ENCODE measurements at regions not wholly inside any gene's neighbourhood (a gene's known extent, or its start where the extent isn't known, plus 50 kb on each side); places are given as distances from the start of the nearest gene placed in this dataset.

DNA sequence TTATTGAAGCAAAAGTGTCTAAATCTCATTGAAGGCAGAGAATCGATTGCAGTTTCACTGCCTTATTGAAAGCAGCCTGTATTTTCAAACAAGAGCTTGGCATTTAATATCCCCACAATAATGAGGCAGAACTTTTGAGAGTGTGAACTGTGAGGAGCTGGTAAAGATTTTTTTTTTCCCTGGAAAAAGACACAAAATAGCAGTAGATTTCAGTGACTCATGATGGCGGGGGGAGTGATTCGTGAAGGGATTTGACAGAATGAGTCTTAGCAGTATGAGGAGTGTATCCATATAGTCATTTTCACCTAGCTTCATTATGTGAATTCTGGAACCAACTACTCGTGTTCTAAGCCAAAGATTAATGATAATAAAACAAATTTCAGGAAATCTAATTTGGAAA, 242.9 kb downstream of the ARL6IP6 start:
- DNase-seq = no peak

DNA sequence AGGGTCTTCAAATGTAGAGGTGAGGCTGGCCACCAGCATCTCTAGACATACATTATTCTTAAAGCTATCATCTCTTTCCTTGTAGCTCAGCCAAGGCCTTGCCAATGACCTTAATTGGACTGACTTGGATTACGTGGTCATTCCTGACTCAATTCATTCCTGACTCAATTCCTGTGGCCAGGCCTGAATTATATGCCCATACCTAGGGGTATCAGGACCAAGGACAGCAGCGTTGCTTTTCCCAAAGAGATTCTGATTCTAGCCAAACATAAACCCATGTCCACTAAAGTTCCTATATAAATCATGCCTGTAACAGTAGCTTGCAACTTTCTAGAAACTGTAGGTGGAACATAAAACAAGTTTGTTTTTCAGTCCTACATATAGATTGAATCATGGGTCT, 231.7 kb downstream of the ARL6IP6 start:
- DNase-seq = no peak

DNA sequence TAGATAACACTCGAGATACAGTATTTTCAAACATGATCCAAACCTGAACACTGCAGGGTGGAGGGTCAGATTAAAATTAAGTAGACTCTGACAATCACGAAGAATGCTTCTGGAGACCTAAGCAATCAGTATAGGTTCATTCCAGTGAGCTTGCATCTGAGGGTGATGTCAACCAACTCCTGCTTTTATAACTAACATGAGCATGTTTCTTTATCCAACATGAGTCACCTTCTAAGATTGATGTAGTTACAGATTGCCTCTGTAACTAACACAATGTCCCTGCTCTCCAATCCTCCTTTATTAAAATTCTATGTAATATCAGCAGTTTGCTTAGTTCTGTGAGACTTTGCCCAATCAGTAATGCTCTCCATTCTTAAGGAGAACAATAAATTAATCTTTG, 225.7 kb downstream of the ARL6IP6 start:
- DNase-seq = no peak

DNA sequence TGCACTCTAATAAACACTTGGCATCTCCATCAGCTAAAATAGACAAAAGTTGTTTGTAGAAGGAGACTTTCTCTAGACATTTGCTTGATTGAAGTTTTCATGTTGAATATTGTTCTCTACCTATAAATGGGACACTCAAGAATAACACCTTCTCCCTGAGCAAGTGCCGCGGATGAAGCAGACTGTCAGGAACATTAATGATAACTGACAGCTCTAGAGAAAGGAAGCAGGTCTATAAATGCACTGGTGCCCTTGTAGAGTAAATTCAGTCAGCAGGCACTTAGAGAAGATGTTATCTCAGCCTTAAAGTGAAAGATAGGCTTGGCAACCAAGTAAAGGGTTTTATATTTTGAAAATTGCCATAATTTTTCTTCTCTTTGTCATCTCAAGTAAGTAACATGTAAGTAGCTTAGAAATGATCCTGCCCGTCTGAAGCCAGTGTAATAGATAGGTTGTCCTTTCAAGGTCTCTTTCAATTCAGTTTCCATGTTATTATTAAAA, 224.6 kb downstream of the ARL6IP6 start:
- DNase-seq = no peak

DNA sequence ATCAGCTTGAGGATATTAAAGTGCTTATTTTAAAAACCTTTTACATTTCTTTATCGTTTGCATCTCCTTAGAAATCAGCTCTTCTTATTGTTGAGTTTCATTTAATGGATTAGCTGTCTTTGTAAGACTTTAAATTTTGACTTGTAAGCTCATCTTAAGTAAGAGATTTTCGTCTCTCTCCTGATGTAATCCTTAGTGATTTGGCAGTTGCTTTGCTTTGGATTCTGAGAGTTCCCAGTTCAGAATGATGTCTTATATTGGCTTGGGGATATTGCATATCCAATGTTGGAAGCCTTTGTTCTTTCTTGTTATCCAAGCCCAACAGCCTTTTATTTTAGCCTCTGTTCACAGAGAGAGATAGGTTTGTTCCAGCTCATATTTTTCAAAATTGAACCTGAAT, 212.1 kb downstream of the ARL6IP6 start:
- no peak for DNase-seq

DNA sequence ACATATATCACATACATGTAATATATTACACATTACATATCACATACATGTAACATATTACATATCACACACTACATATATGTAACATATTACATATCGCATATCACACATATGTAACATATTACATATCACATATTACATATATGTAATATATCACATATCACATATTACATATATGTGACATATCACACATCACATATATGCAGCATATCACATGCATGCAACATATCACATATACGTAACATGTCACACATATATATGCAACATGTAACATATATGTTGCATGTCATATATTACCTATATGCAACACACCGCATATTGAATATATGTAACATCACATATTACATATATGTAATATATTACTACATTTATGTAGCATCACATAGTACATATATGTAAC, 211.2 kb downstream of the ARL6IP6 start:
- no peak for DNase-seq

DNA sequence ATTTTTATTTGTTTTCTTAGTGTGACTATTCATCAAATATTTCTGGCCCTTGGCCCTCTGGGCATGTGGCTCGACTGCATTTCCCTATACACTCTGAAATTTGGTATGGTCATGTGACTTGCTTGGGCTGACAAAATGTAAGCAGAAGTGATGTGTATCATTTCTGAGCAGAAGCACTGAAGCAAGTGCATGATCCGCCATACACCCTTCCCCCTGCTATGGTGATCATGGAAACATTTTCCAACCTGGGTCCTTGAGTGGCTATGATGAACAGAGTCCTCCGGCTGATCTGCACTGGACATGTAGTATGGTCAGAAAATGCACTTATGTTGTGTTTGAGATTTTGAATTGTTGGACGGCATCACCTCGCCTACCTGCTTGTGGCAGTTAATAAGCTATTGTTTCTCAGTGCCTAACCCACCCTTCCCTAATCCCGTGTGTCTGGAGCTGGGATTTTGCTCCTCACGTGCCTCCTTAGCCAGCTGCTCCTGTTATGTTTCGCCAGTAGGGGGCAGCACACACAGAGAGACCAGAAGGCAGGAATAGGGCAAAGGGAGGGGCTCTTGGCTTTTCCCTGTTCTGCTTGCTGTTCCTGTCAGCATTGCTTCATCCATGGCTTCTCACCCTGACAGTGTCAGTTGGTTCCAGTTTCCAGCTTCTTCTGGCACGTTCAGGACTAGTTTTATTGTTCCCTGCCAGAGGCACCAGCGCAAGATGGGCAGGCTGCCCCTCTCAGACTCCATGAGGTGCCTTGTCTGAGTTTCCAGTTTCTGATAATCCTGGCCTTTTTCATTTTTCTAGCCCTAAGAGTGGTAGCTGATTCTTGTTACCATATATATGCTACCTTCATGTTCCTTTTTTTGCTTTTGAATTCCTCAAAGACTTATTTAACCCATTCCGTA, 207.4 kb downstream of the ARL6IP6 start:
- DNase-seq = peak; percentile 70

DNA sequence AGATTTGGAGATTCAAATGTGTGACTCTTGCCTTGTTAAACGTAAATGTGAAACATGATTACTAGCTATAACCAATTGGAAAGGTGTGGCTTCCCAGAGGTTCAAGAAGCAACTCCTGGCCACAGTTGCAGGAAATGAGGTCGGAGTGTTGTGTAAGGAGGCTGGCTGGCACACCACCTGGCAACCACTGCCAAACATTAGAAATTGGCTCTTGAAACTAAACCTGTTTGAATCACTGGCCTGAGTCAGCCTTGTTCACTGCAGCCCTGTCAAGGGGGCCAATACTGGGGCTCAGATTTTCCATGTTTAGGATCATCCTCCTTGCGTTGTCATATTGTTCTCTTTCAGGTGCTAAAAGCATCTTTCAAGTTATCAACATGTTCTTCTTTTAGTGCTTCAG, 206.3 kb downstream of the ARL6IP6 start:
- peak; percentile 92 for DNase-seq

DNA sequence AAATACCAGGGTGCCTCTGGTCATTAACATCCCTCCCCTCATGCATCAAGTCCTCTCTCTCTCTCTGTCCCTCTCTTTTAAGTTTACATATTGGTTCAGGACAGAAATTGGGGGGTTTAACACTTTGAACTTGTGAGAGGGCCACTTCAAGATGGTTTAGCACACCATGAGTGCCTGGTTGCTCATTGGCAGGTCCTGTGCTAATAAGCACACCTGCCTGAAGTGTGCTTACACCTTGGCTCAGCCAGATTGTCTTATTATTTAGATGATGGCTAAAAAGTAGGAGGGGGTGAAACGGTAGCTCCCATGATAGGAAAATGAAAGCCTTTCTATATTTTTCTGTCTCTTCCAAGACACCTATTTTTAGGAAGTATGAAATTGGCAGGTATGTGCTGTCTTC, 205.8 kb downstream of the ARL6IP6 start:
- no peak for DNase-seq

DNA sequence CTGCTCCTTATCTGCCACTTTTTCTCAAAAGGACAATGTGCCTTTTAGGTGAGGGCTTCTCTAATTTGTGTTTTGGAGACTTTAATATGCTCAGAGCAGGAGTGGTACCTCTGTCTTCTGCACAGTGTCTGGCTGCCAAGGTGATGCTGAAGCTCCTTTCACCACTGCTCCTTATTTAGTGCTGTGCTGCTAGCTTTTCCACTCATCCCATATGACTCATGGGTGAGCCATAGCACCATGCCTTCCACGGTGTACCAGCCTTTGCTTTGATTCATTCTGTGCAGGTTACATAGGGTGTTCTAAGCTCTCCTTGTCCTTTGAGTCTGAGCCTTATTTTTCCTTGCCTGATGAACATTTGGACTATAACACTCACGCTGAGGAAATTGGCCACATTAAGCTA, 202.4 kb downstream of the ARL6IP6 start:
- no peak for DNase-seq

DNA sequence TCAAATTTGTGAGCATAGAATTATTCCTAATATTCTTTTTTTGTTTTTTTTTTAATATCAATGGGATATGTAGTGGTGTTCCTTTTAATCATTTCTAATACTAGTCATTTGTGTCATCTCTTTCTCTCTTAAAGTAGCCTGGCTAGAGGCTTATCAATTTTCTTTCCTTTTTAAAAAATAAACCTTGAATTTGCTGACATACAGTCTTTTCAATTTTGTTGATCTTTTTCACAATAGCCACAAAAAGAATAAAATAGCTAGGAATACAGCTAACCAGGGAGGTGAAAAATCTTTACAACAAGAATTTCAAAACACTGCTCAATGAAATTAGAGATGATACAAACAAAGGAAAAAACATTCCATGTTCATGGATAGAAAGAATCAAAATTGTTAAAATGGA, 192.6 kb downstream of the ARL6IP6 start:
- DNase-seq = no peak

DNA sequence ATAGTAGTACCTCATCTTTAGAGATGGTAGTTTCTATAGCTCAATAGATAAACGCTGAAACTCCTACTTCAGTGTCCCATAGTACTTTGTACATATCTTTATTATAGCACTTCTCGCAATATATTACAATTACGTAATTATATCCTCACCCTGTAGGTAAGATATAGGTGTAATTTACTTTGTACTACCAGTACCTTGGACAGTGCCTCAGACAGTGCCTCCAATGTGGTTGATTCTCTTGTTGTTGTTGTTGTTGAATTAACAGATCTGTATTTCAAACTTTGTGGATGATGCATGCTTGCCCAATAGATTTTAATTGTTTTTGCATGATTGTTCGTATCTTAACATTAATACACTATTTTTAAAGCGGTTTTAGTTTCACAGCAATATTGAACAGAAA, 188.6 kb downstream of the ARL6IP6 start:
- DNase-seq = no peak

DNA sequence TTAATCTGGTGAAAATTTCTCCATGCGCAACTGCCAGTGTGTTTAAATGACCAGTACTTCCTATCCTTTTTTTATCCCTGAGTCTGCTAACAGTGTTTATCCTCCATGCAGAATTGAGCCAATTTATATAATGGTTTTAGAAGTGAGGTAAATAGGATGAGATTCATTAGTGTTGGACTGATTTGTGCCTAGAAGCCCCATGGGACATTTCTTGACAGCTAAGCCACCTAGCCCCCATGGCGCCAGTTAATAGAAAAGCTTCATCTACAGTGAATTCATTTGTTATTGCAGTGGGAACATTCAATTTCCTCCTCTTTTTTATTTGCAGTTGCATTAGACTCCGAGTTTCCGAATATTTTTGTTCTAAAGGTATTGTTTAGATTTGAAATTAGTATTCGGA, 175.6 kb downstream of the ARL6IP6 start:
- DNase-seq = no peak

DNA sequence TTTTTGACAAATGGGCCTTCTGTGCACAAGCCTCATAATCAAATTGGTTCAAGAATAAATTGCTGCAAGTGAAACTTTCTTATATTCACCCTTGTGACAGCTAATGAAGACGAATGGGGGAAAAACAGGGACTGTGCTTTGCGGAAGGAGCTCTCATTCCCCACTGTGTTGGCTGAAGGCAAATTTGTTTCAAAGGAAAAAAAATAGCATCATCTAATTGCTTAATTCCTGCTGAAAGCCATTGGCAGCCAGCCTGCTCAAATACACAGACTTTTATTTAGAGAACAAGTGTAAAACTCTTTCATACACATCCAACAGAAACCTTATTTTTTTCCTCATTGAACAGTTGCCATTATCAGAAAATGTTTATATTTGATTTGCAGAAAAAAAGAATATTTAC, 172.3 kb downstream of the ARL6IP6 start:
- DNase-seq = no peak

DNA sequence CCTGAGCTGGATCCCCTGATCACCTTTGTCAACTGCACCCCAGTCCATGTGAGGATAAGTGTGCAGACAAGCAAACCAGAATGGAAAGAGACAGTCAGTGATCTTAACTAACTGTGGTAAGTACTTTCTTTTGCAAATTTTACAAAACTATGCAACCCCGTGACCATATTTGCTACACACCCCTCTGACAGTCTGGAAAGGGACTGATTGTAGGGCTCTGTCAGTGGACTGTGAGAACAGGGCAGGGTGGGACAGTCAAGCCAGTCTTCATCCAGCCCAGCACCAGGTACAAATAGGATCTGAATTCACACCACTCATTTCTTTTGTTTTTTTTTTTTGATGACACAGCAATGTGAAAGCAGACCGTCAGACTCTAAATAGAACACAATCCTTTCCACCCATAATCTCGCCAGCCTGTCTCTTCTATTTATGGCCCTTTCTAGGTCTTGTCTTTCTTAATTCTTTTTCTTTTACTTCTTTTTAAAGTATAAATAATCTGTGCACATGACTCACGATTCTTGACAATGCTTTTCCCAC, 165.6 kb downstream of the ARL6IP6 start:
- no peak for DNase-seq

DNA sequence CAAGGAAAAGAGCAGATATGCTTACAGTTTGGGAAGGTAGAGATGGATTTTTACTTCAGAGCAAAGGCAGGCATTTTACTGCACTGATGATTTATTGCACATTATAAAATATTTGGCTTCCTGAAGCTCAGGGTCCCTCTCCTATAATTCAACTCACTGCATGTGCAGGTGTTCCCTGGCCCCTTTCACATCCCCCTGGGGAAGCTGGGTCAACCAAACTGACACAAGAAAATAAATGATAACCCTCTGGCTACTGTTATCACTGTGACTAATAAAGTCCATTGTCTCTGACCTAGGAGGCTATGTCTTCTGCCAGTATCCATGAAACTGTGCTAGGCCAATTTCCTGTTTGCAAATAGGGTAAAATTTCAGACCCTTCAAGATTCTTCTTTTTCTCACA, 163.1 kb downstream of the ARL6IP6 start:
- DNase-seq = no peak

DNA sequence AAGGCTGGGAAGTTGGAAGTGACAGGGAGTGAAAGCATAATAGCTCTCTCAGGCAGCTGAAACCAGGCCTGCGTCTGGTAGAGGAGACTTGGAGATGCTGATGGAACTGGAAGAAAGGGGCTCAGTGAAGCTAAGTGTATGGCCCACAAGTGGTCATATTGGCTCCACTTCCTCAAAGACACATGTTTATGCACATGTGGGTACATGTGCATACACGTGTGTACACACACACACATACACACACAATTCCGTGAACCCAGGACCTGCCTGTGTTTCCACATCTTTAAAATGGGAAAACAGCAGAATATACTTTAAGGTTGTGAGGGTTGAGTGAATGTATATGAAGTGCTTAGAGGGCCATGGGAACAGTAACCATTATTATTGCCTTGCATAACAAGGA, 160.9 kb downstream of the ARL6IP6 start:
- DNase-seq = no peak

DNA sequence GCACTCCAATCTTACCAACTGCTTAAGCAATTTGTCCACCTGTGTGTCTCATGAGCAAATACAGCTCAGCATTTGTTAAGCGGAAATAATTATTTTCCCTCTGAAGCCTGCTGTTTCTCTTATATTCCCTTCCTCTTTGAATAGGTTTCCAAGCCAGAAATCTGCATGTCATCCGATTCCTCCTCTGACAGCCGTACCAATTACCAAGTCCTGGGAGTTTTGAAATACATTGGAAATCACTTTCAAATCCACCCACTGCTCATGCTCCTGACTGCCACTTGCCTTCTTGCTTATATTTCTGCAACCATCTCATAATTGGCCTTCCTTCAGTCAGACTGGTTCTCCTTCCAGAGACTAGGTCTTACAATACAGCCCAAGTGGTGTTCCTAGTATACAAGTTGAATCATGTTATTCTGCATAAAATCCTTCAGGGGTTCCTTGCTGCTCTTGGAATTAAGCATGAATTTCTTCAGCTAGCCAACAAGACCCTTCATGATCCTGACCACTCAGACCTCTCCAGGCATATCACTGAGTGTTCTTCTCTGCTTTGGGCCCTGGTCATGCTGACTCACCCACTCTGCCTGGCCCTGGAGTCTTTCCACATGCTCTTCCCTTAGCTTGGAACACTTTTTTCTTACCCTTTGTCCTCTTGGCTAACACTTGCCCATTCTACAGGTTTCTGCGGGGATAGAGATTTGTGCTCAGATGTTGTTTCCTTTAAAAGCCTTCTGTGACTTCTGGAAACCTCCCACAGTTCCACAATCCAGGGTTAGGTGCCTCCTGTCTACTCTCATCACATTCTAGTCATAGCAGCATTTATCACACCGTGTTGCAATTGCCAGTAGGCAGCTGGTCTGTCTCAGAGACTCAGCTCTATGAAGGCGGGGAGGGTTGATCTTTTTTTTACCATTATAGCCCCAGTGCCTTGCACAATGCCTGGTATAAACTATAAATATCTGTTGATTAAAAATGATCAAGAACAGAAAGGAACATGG, 157.6 kb downstream of the ARL6IP6 start:
- DNase-seq = no peak

DNA sequence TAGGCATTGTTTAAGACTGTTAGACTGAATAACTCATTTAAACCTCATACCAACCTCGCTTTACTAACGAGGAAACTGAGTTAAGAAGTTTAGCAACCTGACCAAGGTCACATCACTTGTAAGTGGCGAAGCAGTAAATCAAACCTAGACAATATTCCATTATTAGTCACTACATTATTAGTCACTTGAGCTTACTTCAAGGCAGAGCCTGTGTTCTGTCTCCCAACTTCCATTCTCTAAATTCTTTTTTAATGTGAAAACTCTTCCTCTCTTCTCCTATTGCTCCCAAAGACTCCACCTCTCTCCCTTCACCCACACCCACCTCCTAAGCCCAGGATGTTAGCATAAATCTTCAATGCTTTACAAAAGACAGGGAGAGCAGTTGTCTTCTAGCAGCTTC, 156.5 kb downstream of the ARL6IP6 start:
- DNase-seq = no peak

DNA sequence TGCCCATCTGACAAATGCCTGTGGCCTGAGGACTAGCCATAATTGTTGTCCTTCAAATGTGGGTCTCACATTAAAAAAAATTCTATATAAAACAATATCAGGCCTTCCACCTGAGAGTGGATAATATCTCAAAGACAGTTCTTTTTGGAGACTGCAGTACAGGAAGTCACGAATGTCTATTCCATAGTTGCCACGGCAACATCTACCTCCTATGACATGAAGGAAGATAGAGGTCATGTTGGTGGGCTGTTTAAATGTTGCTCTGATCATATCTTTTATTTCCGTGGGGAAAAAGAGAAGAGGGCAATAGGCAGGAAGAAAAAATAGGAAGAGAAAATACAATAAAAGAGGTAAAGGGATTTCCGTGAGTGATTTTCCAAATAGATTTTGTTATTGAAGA, 151.8 kb downstream of the ARL6IP6 start:
- no peak for DNase-seq

DNA sequence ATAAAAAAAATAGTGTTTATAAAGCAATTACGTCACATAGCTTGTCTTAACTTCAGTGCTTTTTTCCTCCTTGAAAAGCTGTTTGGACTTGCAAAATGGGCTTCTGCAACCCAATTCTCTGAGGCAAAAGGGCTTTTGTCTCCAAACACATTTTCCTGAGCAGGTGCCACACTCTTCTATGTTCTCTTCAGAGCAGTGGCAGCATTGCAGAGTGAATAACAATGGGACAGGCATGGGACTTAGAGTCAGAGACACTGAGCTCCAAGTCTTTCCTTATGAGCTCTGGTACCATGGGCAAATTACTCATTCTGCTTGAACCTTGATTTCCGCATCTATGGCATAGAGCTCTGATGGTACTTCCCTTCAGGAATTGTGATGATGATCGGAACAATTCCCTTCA, 149.0 kb downstream of the ARL6IP6 start:
- DNase-seq = no peak

DNA sequence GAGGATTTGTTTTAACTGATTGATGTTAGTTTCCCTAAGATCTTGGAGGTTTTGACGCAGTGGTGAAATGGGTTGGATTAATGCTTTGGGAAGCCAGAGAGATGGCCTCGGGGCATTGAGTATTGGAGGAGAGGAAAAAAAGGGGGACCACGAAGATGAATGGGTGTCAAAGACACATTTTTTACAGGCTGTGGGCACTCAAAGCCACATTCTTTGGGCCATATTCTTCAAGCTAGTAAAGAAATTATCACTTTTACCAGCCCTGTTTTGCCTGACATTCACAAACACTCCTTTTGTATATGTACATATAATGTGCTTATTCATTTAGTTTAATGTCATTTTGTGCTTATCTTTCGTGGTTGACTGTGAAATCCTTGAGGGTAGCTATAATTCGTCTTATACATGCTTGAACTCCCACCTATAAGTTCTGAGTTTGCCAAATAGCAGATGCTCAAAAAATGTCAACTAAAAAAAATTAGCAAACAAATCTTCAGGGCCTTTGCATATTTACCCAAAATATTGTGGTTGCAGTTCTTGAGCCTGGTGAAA, 146.3 kb downstream of the ARL6IP6 start:
- DNase-seq = no peak

DNA sequence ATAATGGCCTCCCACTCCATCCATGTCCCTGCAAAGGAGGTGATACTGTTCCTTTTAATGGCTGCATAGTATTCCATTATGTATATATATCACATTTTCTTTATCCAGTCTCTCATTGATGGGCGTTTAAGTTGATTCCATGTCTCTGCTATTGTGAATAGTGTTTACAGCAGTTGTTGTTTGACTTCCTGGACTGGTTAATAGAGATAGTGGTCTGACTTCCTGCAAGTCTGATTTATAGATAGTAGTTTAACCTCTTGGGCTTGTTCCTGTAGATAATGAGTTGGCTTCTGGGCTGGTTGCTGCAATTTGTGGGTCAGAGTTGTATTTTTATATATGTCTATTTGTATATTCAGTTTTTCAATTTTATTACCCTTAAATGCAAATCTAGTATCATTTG, 145.4 kb downstream of the ARL6IP6 start:
- DNase-seq = no peak
